GM18907 (cell line): ENCODE measurements at regions not wholly inside any gene's neighbourhood (a gene's known extent, or its start where the extent isn't known, plus 50 kb on each side); places are given as distances from the start of the nearest gene placed in this dataset.

ENCODE experiments used
- ATAC-seq: cut with Tn5 transposase; IDR thresholded peaks from one replicate; pipeline ENCODE4 v1.9.1; 2021; ENCODE audit warnings: mild to moderate bottlenecking, moderate library complexity; ENCODE audit not compliant: unreplicated experiment

DNA sequence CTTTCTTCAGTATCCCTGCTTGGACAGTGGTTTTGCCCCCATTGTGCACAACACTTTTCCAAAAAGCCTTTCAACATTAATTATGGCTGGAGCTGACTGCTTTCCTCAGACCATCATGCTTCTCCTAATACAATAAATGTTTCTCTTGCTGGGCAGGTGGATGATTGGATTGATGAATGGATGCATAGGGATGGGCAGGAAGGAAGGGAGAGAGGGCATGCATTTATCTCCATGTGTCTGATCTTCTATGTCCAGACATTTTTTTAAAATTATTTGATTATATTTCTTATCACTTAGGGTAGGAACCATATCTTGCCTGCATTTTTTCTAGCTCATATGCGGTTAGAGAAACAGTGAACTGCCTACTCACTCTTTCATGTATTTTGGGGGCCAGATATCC, 218.5 kb downstream of the PRL start:
- ATAC-seq = no peak

DNA sequence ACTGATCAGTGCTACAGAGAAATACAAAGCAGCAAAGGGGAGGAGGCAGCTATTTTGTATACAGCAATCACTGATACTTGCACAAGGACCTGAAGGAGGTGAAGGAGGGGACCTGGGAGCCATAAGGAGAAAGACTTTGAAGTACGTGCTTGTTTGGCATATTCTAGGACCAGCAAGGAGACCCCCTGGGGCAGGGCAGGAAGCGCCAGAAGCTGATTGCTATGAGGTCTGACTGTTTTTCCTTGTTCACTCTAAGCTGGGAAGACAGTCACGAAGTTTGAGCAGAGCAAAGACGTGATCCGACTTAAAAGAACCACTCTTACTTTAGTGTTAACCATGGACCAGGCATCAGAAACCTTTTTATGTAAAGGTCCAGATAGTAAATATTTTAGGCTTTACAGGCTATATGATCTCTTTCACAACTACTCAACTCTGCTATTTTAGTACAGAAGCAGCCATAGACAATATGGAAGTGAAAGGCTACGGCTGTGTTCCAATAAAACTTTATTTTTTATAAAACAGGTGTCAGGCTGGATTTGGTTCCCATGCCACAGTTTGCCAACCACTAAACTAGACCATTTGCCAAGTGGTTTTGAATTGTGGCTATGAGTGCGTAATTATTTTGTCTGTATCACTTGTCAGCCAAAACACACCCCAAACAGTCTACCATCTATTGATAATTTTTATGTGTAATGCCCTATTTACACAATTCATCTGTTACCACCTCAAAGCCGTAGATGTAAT, 217.9 kb downstream of the PRL start:
- ATAC-seq = no peak

DNA sequence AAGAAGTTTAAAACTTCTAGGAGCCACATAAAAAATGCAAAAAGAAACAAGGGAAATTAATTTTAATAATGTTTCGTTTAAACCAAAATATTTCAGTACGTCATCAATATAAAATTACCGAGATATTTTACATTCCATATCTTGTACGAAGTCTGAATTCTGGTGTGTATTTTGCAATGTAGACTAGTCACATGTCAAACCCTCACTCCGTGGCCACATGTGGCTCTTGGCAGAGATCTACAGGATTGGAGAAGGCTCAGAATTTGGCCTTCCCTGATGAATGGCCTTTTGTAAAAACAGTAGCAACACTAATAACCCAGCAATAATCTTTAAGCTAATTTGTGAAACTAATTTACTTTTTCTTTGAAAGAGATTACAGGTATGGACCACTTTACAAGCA, 217.1 kb downstream of the PRL start:
- ATAC-seq = no peak

DNA sequence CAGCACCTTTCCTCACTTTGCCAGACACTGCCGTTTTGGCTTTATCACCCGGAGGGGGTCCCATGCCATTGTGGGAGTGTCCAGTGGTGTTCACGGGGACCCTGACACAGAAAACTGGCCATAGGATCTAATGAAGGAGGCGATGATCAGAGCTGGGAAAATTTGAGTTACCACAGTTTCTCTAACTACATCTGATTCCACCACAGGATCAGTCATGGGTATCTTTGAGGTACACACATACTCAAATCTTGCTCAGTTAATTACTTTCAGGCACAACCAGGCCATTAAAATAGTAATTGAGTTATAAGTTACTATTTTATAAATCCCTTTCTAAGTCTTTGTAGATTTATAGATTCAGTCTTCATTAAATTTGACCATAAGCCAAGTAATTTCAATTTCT, 215.1 kb downstream of the PRL start:
- peak; percentile 80 for ATAC-seq

DNA sequence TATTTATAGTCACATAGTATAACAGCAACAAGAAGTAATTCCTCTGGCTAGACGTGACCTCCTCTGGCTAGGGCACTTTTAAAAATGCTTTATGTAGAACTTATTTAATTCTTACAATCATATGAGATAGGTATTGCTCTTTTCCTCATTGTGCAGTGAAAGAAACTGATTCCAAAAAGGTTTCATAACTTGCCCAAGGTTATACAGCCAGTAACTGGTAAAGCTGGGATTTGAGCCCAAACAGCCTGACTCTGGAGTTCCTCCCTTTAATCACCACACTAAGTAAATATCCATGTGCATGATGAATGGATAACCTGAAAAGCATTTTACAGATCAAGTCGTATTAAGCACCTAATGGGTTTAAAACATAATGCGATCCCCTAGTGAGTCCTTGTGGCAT, 214.6 kb downstream of the PRL start:
- ATAC-seq = no peak

DNA sequence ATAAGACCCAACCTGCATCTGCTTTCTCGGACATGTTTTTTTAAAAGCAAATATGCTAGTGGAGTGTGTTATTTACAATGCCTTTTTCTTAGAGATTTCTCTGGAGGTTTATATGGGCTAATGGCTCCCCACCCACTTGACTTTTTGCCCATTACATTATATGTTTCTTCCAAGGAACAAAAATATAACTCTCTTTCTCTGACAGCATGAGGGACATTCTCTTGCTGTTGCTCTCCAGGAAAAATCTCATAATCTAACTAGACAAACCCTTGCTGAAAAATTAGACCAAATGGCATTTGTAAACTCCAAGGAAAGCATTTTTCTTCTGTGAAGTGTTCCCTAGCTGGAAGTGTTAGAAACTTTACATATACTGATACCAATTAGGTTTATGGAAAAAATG, 213.7 kb downstream of the PRL start:
- ATAC-seq = no peak

DNA sequence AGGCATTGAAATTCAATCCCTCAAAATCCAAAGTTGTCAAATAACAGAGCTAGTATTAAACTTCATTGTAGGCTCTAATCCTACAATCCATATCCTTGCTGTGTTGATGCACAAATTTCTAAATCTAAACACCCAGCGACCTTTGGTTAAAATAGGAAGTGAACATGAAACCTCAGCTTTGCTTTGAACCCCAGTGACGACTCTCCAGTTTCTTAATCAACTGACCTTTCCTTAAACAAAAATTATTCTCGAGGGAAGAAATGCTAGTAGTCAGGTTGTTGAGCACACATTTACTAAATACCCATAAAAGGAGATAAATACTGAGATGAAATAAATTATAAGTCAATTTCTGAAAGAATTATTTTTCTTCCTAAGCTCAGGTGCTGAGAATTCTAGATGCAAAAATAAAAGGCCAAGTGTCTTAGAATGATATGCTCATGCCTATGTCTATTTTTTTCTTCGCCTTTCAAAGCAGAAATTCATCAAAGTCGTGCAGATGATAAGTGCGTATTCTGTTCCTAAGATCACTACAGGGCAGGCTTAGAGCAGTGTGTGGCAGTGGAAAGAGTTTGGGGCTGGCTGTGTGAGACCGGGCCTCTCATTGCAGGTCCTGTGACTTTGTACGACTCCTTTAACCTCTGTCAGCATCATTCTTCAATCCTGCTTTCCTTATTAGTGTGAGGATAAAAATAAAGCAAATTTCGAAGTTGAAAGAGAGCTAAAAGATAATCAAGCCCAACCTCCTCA, 208.7 kb downstream of the PRL start:
- ATAC-seq = no peak

DNA sequence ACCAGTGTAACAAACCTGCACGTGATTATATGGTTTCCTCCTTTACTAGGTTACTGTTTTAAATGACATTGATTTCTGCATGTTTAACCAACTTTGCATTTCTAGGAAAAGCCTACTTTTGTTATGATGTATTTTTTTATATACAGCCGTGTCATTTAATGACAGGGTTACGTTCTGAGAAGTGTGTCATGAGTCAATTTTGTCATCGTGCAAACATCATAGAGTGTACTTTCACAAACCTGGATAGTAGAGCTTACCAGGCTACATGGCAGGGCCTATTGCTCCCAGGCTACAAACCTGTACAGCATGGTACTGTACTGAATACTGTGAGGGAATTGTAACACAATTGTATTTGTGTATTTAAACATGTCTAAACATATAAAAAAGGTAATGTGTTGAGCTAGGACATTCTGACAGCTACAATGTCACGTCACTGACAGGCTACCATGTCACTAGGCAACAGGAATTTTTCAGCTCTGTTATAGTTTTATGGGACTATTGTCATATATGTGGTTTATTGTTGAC, 205.3 kb downstream of the PRL start:
- no peak for ATAC-seq

DNA sequence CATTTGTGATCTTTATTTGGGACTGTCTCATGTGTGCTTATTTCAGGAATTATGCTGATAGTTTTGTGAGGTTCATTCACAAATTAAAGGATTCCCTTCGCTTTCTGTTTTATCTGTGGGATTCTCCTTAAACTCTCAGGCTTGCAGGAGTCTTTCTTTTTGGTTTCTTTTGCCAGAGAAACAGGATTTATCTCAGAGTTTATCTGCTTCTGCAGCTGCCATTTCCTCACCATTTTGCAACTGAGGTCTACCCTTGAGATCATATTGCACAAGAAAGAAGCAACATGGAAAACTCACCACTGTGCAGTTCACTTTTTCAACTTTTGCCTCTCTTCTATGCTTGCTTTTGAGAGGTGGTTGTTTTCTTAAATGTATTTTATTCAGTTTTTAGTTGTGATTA, 201.0 kb downstream of the PRL start:
- ATAC-seq = no peak

DNA sequence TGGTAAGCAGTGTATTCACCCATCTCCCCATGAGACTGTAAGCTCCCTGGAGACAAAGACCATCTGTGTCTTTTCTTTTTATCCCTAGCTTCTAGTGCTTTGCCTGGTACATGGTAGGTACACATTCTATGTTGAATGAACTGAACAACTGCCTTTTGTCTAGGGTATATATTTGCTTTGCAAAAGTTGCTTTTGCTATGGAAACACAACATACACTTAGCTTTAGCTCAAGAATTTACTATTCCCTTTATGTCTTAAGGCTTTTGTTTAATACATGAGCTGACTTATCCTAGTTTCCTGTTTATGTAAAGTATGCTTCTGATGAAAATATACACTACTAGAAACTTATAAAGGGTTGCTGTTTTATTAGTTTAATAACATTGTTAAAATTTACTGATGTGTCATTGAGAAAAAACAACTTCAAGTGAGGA, 198.2 kb downstream of the PRL start:
- ATAC-seq = no peak

DNA sequence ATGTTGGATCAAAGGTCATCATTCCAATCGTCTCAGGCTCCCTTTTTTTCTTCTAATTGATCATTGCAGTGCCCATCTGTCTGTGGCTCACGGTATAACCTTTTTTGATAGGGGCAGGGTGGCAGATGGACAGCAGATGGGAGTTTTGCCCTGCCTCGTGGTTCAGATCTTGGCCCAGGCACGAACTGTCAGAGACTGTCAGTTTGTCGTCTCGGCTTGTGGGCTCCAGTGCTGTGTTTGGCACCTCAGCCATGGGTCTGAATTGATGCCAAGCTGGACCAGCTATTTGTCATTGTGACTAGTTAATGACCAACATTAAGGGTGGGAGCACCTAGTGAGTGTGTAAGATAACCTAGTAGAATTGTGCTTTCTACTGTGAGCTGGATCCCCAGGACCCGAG, 197.6 kb downstream of the PRL start:
- ATAC-seq = no peak

DNA sequence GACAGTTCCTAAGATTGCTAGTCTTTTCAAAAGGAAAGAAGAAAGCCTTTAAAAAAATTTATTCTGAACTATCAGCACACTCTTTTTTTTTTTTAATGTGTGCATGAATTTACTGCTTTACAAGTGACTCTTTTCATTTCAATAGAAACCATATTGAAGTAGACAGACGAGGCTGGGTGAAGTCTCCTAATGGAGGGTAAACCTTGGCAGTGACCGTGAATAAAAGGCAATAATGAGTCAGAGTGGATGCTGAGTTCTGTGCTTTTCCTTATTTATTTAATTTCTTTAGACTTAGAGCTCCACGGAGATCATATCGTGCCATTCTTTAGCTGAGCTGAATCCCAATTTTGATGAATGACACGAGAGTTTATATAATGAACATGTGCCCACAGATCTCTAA, 196.9 kb downstream of the PRL start:
- no peak for ATAC-seq

DNA sequence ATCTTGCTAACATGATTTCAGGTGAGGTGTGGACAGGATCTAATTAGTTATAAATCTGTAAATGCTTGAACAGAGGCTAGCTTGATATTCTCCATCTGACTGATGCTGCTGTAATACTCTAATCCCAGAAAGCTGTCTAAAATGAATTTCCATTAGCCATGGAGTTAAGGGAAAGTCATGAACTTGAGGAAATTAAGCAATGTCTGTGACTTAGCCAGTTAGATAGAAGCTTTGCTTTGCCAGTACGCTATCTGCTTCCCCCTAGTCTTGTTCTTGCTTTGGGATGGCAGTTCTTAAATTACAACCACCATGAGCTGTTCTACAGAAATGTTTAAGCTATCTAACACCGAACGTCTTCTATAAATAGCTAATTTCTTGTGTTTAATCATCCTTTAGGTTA, 195.7 kb downstream of the PRL start:
- ATAC-seq = no peak

DNA sequence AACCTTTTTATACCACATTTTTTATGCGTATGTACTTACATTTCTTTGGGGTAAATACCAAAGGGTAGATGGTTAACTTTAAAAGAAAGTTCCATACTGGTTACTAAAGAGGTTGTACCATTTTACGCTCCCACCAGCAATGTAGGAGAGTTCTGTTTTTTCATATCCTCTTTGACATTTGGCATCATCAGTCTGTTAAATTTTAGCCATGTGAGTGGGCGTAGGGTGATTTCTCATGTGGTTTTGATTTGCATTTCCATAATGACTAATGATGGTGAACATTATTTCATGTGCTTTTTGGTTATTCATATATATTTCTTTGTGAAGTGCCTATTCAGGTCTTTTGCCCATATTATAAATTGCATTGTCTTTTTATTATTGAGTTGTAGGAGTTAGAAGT, 194.2 kb downstream of the PRL start:
- peak; percentile 95 for ATAC-seq

DNA sequence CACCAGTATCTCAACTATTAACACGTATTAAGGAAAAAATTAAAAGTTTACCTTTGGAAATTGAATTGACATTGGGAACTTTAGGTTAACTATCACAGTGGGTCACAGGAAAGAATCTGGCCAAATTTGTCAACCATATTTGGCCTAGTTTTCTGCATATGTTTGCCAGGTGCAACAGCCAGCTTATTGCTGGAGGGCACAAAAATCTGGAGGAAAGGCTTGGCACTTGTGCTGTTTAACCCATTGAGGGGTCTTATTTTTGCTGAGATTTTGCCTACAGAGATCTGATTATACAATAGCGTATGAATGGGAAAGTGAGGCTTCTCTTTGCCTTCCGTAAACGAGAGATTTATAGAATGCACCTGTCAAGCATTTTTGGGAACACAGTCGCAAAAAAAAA, 190.4 kb downstream of the PRL start:
- ATAC-seq = no peak

DNA sequence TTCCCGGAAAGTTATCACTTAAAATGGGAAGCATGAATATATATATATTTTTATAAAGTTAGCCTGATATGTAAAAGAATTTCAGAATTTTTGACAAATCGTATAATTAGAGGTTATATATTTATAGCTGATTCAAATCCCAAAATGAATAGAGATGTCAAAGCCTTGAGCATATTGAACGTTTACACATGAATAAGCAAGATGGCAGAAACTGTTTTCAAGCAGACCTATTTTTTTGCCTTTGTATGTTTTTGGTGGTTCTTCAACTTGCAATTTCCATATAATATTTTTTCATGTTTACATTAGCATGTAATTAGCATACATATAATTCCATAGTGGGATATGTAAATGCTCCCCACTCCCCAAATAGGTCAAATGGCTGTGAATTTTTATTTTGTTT, 189.9 kb downstream of the PRL start:
- no peak for ATAC-seq

DNA sequence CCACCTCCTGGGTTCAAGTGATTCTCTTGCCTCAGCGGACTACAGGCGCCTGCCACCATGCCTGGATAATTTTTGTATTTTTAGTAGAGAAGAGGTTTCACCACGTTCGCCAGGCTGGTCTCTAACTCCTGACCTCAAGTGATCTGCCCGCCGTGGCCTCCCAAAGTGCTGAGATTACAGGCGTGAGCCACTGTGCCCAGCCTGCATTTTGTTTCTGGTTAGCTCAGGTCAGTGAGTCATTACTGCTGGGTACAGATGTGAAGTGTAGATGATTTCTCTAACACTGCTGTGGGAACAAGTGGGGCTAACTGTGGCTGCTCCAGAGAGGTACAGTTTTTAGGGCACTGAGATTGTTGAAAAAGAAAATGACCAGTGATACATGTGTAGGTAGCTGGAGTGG, 188.6 kb downstream of the PRL start:
- no peak for ATAC-seq

DNA sequence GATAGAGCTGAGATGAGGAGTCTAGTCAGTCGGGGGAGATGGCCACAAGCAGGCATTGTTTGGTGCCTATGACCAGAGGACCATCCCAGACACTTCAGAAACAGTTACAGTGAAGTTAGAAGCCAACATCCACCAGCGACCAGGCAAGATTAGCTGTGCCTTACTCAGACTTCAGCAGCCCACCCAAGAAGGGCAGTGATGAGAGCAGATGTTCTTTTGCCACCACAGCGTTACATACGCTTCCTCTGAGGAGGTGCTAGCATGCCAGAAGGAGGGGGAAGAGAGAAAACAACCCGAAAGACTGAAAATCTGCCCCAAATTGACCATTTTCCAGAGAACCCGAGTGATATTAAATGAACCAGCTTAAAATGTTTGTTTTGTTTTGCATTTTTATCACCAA, 186.8 kb downstream of the PRL start:
- ATAC-seq = no peak

DNA sequence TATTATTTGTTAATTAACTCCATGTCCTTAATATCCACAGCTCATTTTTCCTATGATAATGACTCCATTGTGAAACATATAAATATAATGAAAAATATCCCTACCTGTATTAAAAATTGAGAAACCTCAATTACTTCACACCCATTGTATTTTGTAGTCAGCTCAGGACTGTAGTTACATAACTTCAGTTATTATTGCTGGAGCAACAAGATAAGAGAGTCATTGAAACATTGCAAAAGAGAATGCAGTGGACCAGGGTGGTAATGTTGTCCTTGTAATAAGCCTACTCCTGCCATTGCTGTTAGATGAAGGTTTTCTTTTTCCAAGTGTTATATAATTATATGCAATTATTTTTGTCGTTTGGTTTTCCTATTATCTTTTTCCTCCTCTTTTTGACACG, 184.4 kb downstream of the PRL start:
- no peak for ATAC-seq

DNA sequence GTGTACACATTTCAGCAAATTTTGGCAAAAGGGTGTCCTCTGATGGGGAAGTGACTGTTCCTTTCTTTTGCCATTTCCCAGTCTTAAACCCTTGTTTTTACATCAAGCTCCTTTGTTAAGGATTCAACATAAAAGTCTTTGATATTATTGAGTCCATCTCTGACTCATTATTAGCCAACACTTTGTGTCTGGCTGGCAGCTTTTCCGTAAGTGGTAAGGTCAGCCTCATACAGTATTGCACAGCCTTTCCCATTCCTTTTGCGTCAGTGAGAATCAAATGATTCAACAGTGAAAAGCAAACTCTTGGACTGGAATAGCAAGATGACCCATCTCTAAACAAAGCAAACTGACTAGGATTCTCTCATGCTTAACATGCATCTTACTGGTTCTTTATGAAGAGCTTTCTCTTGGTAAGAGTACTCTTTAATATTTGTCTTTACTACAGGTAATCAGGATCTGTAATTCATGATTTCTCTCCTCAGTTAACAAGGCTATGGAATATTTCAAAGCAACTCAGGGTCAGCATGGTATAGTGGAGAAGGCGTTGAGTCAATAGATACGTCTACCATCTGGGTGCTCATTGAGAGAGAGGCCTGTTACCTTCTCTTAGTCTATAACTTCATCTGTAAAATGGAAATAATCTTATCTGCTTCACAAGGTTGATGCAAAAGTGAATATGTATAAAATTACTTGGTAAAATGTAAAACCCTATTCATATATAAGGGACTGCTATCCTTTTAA, 183.6 kb downstream of the PRL start:
- ATAC-seq = no peak

DNA sequence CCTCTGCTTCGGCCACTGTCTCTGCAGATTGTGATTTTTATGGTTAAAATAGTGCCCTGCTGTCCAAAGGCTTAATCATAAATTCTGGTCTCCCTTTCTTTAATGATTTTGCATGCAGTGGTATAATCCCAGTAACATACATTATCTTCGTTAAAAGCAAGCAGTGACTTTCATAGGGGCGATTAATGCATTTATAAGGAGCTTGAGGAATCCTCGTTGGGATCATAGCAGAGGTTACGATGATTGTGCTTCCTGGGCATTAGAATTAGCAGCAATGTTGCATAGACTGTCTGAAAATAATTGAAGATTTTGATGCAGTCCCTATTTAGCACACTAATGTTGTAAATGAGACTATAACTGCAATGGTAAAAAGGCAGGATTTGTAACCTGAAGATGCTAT, 181.3 kb downstream of the PRL start:
- no peak for ATAC-seq

DNA sequence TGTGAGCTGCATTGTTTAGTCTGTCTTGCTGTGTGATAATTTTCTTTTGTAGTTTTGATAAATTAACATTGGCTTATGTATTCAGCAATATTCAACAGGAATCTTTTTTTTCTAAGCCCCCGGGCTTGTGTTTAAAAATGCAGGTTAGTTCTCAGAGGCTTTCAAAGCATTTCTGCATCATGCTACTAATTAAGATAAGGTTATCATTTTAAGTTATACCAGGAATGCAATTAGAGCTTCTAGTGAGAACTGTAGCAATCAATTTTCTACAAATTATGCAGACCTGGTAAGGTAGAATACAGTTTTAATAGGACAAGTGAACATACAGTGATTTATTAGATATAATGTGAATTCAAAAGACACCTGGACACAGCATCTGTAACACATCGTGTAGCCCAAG, 179.2 kb downstream of the PRL start:
- no peak for ATAC-seq
